ENCODE measurements at regions not wholly inside any gene's neighbourhood (a gene's known extent, or its start where the extent isn't known, plus 50 kb on each side); places are given as distances from the start of the nearest gene placed in this dataset.

DNA sequence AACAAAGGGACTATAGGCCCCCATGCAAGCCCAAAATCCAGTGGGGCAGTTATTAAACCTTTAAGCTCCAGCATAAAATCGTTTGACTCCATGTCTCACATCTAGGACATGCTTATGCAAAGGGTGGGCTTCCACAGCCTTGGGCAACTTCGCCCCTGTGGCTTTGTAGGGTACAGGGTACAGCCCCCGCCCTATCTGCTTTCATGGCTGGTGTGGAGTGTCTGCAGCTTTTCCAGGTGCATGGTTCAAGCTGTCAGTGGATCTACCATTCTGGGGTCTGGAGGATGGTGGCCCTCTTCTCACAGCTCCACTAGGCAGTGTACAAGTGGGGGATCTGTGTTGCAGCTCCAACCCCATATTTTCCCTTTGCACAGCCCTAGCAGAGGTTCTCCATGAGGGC lies 559.8 kb upstream of the TECRL start:
- TF ChIP-seq SIN3A (IDR thresholded peaks at IDR 0.05; ENCODE audit: borderline replicate concordance, insufficient read depth, low read depth, low read length) (no peak), POLR2AphosphoS5 (IDR thresholded peaks at IDR 0.05; ENCODE audit: low read depth, low read length) (no peak)
- TF ChIP-seq, protein P1, sequence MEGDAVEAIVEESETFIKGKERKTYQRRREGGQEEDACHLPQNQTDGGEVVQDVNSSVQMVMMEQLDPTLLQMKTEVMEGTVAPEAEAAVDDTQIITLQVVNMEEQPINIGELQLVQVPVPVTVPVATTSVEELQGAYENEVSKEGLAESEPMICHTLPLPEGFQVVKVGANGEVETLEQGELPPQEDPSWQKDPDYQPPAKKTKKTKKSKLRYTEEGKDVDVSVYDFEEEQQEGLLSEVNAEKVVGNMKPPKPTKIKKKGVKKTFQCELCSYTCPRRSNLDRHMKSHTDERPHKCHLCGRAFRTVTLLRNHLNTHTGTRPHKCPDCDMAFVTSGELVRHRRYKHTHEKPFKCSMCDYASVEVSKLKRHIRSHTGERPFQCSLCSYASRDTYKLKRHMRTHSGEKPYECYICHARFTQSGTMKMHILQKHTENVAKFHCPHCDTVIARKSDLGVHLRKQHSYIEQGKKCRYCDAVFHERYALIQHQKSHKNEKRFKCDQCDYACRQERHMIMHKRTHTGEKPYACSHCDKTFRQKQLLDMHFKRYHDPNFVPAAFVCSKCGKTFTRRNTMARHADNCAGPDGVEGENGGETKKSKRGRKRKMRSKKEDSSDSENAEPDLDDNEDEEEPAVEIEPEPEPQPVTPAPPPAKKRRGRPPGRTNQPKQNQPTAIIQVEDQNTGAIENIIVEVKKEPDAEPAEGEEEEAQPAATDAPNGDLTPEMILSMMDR (IDR thresholded peaks at IDR 0.05), result no peak
- TF ChIP-seq, protein P2, sequence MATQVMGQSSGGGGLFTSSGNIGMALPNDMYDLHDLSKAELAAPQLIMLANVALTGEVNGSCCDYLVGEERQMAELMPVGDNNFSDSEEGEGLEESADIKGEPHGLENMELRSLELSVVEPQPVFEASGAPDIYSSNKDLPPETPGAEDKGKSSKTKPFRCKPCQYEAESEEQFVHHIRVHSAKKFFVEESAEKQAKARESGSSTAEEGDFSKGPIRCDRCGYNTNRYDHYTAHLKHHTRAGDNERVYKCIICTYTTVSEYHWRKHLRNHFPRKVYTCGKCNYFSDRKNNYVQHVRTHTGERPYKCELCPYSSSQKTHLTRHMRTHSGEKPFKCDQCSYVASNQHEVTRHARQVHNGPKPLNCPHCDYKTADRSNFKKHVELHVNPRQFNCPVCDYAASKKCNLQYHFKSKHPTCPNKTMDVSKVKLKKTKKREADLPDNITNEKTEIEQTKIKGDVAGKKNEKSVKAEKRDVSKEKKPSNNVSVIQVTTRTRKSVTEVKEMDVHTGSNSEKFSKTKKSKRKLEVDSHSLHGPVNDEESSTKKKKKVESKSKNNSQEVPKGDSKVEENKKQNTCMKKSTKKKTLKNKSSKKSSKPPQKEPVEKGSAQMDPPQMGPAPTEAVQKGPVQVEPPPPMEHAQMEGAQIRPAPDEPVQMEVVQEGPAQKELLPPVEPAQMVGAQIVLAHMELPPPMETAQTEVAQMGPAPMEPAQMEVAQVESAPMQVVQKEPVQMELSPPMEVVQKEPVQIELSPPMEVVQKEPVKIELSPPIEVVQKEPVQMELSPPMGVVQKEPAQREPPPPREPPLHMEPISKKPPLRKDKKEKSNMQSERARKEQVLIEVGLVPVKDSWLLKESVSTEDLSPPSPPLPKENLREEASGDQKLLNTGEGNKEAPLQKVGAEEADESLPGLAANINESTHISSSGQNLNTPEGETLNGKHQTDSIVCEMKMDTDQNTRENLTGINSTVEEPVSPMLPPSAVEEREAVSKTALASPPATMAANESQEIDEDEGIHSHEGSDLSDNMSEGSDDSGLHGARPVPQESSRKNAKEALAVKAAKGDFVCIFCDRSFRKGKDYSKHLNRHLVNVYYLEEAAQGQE (IDR thresholded peaks at IDR 0.05; ENCODE audit: insufficient read depth in 1 of 2, low read depth in 2 of 2, low read length in 1 of 2), result no peak

Measured in Panc1 (cell line).